IMR-90 (cell line): ENCODE measurements at regions not wholly inside any gene's neighbourhood (a gene's known extent, or its start where the extent isn't known, plus 50 kb on each side); places are given as distances from the start of the nearest gene placed in this dataset.
"Not testable (repeated sequence)": the region's sequence is repeated elsewhere in the genome, so short reads cannot be mapped to it uniquely, and the experiment has no call there.

Experiments used
- ATAC-seq: fragments of 200-7000 bp; cut with Tn5 transposase; 2 replicates; pipeline ENCODE4 v1.9.1; 2020; ENCODE audit warnings: low read depth, mild to moderate bottlenecking, moderate library complexity
- BruUV-seq: library from RNA; stranded (reverse); fragments of 400-500 nt; replicated peaks from 2 replicates; lab custom pipeline; 2021; lab: Mats Ljungman, UMichigan
- CTCF ChIA-PET: fragments of 300-600 bp; formaldehyde crosslinking; extraction: SDS; loops from one replicate; lab custom pipeline; 2021; ENCODE audit warnings: antibody characterized with exemption; lab: Yijun Ruan, JAX
- POLR2A ChIA-PET: fragments of 300-600 bp; sonication (Branson Sonifier 250); formaldehyde crosslinking; loops from one replicate; lab custom pipeline; 2022; ENCODE audit warnings: antibody characterized with exemption; ENCODE audit not compliant: unreplicated experiment; lab: Charles Lee
- DNase-seq: peaks from one replicate; pipeline ENCODE4 v3.0.0; 2013
- H2AFZ ChIP-seq: replicated peaks from 2 replicates; pipeline ENCODE3; 2013; ENCODE audit warnings: low read length, mild to moderate bottlenecking; ENCODE audit not compliant: poor library complexity
- H2AK5ac ChIP-seq: 2 replicates; pipeline ENCODE4 v1.6.1; 2013; ENCODE audit warnings: low read depth, low read length, inconsistent platforms
- H2AK9ac ChIP-seq: replicated peaks from 2 replicates; pipeline ENCODE3; 2013; ENCODE audit warnings: mild to moderate bottlenecking, low read depth, low read length, moderate library complexity; ENCODE audit not compliant: poor library complexity
- H2BK120ac ChIP-seq: 2 replicates; pipeline ENCODE4 v1.6.1; 2013; ENCODE audit warnings: low read depth, low read length, inconsistent platforms
- H2BK15ac ChIP-seq: 3 replicates; pipeline ENCODE4 v1.6.1; 2013; ENCODE audit warnings: low read depth, low read length, inconsistent platforms
- H2BK20ac ChIP-seq: 2 replicates; pipeline ENCODE4 v1.6.1; 2013; ENCODE audit warnings: low read depth, mild to moderate bottlenecking, inconsistent platforms, low read length, moderate library complexity
- H2BK5ac ChIP-seq: 2 replicates; pipeline ENCODE4 v1.6.1; 2013; ENCODE audit warnings: mild to moderate bottlenecking, low read depth, low read length, inconsistent platforms; ENCODE audit not compliant: poor library complexity, severe bottlenecking
- H3K14ac ChIP-seq: replicated peaks from 2 replicates; pipeline ENCODE4 v1.6.1; 2013; ENCODE audit warnings: low read depth, low read length, inconsistent platforms
- H3K18ac ChIP-seq: 2 replicates; pipeline ENCODE4 v1.6.1; 2013; ENCODE audit warnings: low read depth, low read length, control low read depth
- H3K23ac ChIP-seq: 2 replicates; pipeline ENCODE4 v1.6.1; 2013; ENCODE audit warnings: low read depth, low read length, inconsistent platforms
- H3K27ac ChIP-seq: 2 replicates; pipeline ENCODE4 v1.5.1; 2013; ENCODE audit warnings: mild to moderate bottlenecking, control low read depth, low read length; ENCODE audit not compliant: insufficient read depth
- H3K27me3 ChIP-seq: 2 replicates; pipeline ENCODE4 v1.6.1; 2013; ENCODE audit warnings: low read length; ENCODE audit not compliant: control insufficient read depth, insufficient read depth
- H3K36me3 ChIP-seq: 2 replicates; pipeline ENCODE4 v1.6.1; 2013; ENCODE audit warnings: low read length, mixed read lengths; ENCODE audit not compliant: control insufficient read depth, insufficient read depth
- H3K4ac ChIP-seq: 2 replicates; pipeline ENCODE4 v1.6.1; 2013; ENCODE audit warnings: low read depth, low read length, inconsistent platforms
- H3K4me1 ChIP-seq: 2 replicates; pipeline ENCODE4 v1.6.1; 2013; ENCODE audit warnings: low read length, mixed read lengths; ENCODE audit not compliant: control insufficient read depth, insufficient read depth
- H3K4me2 ChIP-seq: 2 replicates; pipeline ENCODE4 v1.6.1; 2013; ENCODE audit warnings: low read depth, mild to moderate bottlenecking, control low read depth, low read length, moderate library complexity
- H3K4me3 ChIP-seq: 2 replicates; pipeline ENCODE4 v1.5.1; 2013; ENCODE audit warnings: low read depth, mild to moderate bottlenecking, control low read depth, low read length, moderate library complexity; ENCODE audit not compliant: insufficient read depth
- H3K56ac ChIP-seq: 2 replicates; pipeline ENCODE4 v1.6.1; 2013; ENCODE audit warnings: low read length, inconsistent platforms; ENCODE audit not compliant: insufficient read depth; ENCODE audit errors: extremely low read depth
- H3K79me1 ChIP-seq, 2 experiments: 2 replicates each; pipeline ENCODE4 v1.6.1; 2013; ENCODE audit warnings: low read length in 2 of 2, inconsistent platforms in 1 of 2, low read depth in 1 of 2
- H3K9ac ChIP-seq: 2 replicates; pipeline ENCODE4 v1.6.1; 2013; ENCODE audit warnings: low read depth, low read length, control low read depth
- H3K9me1 ChIP-seq: 2 replicates; pipeline ENCODE4 v1.6.1; 2013; ENCODE audit warnings: low read length, inconsistent platforms; ENCODE audit not compliant: insufficient read depth
- H3K9me3 ChIP-seq: 2 replicates; pipeline ENCODE4 v1.6.1; 2013; ENCODE audit warnings: low read length; ENCODE audit not compliant: control insufficient read depth, insufficient read depth
- H4K20me1 ChIP-seq: 2 replicates; pipeline ENCODE4 v1.6.1; 2013; ENCODE audit warnings: low read length, inconsistent platforms; ENCODE audit not compliant: insufficient read depth
- H4K5ac ChIP-seq: 2 replicates; pipeline ENCODE4 v1.6.1; 2013; ENCODE audit warnings: mild to moderate bottlenecking, low read depth, low read length, control low read depth
- H4K8ac ChIP-seq, 2 experiments: 2 replicates each; pipeline ENCODE4 v1.6.1; 2013; ENCODE audit warnings: low read depth in 2 of 2, low read length in 2 of 2, control low read depth in 1 of 2, inconsistent platforms in 1 of 2
- H4K91ac ChIP-seq: 2 replicates; pipeline ENCODE4 v1.6.1; 2013; ENCODE audit warnings: low read depth, low read length, inconsistent platforms; ENCODE audit not compliant: insufficient read depth
- WGBS, 2 experiments: methylation state at CpG; one replicate each; pipeline versions ENCODE4 v1.1.5 to v1.1.7; 2013; ENCODE audit warnings: missing lambda C conversion rate in 2 of 2; ENCODE audit not compliant: insufficient read length in 1 of 2; ENCODE audit errors: extremely low coverage in 2 of 2; 5-methylcytosine and 5-hydroxymethylcytosine counted together
- dilution Hi-C: fragments of 300-500 bp; cut with HindIII; formaldehyde crosslinking; loops from one replicate; pipeline ENCODE4 v1.14.3; 2018; ENCODE audit warnings: low sequenced_read_pairs; ENCODE audit not compliant: unreplicated experiment
- in situ Hi-C: fragments of 300-500 bp; cut with MboI; formaldehyde crosslinking; loops from 3 replicates; pipeline ENCODE4 v1.14.3; 2019; ENCODE audit warnings: low sequenced_read_pairs, inconsistent platforms, mixed read lengths
- intact Hi-C: fragments of 100-400 bp; cut with micrococcal nuclease; formaldehyde crosslinking; loops from 2 replicates; pipeline ENCODE4 v1.10.0; 2022

DNA sequence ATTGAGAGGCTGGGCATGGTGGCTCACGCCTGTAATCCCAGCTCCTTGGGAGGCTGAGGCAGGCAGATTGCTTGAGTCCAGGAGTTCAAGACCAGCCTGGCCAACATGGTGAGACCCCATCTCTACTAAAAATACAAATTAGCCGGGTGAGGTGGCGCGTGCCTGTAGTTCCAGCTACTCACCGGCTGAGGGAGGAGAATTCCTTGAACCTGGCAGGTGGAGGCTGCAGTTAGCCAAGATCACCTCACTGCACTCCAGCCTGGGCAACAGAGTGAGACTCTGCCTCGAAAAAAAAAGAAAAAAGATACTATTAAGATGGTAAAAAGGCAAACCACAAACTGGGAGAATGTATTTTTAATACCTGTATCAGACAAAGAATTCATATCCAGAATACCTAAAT, 124.2 kb upstream of the RAP1B start:
- H2BK120ac ChIP-seq, H2BK15ac ChIP-seq, H3K9ac ChIP-seq, H3K79me1 ChIP-seq, H4K20me1 ChIP-seq, H2AFZ ChIP-seq, ATAC-seq, H2BK20ac ChIP-seq, BruUV-seq, dilution Hi-C loops, DNase-seq, H3K9me3 ChIP-seq, H3K23ac ChIP-seq, H3K14ac ChIP-seq, H4K8ac ChIP-seq, H2AK9ac ChIP-seq, H3K4ac ChIP-seq, H3K27me3 ChIP-seq, H4K5ac ChIP-seq, H3K9me1 ChIP-seq, H3K36me3 ChIP-seq, H3K4me3 ChIP-seq, H4K91ac ChIP-seq, H3K27ac ChIP-seq, H2AK5ac ChIP-seq, H3K4me1 ChIP-seq, POLR2A ChIA-PET, in situ Hi-C loops, intact Hi-C loops, CTCF ChIA-PET, H3K56ac ChIP-seq, H3K4me2 ChIP-seq, H3K18ac ChIP-seq, H2BK5ac ChIP-seq: not testable (repeated sequence)
- WGBS, 2 experiments: no CpG with 5 or more reads among the region's 6 CpGs
